Prostate gland (tissue), 2 donors: ENCODE measurements at regions not wholly inside any gene's neighbourhood (a gene's known extent, or its start where the extent isn't known, plus 50 kb on each side); places are given as distances from the start of the nearest gene placed in this dataset.

Experiments used
- CTCF ChIP-seq, 4 experiments: fragments of 200-600 bp in 2 of 4; fragments of 450-650 bp in 2 of 4; sonication (generic) in 2 of 4; IDR thresholded peaks; 1 replicate in 3 of 4; 2 replicates in 1 of 4; pipeline ENCODE4 v1.5.1; 2016 to 2019; ENCODE audit warnings: antibody characterized with exemption in 4 of 4, mild to moderate bottlenecking in 2 of 4, moderate library complexity in 2 of 4
- POLR2A ChIP-seq: fragments of 450-650 bp; IDR thresholded peaks from one replicate; pipeline ENCODE4 v1.6.1; 2016; ENCODE audit warnings: antibody characterized with exemption, mild to moderate bottlenecking

- TF ChIP-seq CTCF (IDR thresholded peaks at IDR 0.05) (no peak), POLR2A (no peak)
Observed at GRCh38 chr10:57472823-57473619, 794.7 kb downstream of the IPMK start.
